NT2/D1 (cell line): ENCODE measurements at regions not wholly inside any gene's neighbourhood (a gene's known extent, or its start where the extent isn't known, plus 50 kb on each side); places are given as distances from the start of the nearest gene placed in this dataset.

Experiments used
- SUZ12 ChIP-seq: IDR thresholded peaks from 2 replicates; pipeline ENCODE4 v1.6.1; 2011; ENCODE audit not compliant: insufficient read length, insufficient read depth; ENCODE audit errors: extremely low read depth
- YY1 ChIP-seq: IDR thresholded peaks from 2 replicates; pipeline ENCODE4 v1.6.1; 2011; ENCODE audit not compliant: insufficient read length, insufficient read depth
- ZNF274 ChIP-seq: IDR thresholded peaks from 2 replicates; pipeline ENCODE4 v1.6.1; 2011; ENCODE audit warnings: mild to moderate bottlenecking, low read depth, low read length

- no peak for TF ChIP-seq YY1
- no peak for TF ChIP-seq SUZ12
- no peak for TF ChIP-seq ZNF274
Measured at GRCh38 chr16:72261127-72261526, 89.2 kb upstream of the PMFBP1 start.
